KMS-11 (cell line): ENCODE measurements at regions not wholly inside any gene's neighbourhood (a gene's known extent, or its start where the extent isn't known, plus 50 kb on each side); places are given as distances from the start of the nearest gene placed in this dataset.

Experiments
- H2AFZ ChIP-seq: fragments of 200-600 bp; sonication (generic); 2 replicates; pipeline ENCODE4 v1.6.1; 2016; ENCODE audit warnings: antibody characterized with exemption, mixed run types, low read depth
- H3K27ac ChIP-seq: fragments of 200-600 bp; sonication (generic); 2 replicates; pipeline ENCODE4 v1.6.1; 2016; ENCODE audit warnings: mild to moderate bottlenecking, mixed run types
- H3K27me3 ChIP-seq: fragments of 200-600 bp; sonication (generic); 2 replicates; pipeline ENCODE4 v1.6.1; 2017; ENCODE audit warnings: mild to moderate bottlenecking, low read depth, mixed run types, moderate library complexity; ENCODE audit not compliant: insufficient read depth
- H3K36me3 ChIP-seq: fragments of 200-600 bp; sonication (generic); 2 replicates; pipeline ENCODE4 v1.6.1; 2017; ENCODE audit warnings: mild to moderate bottlenecking, mixed run types; ENCODE audit not compliant: insufficient read depth
- H3K4me1 ChIP-seq: fragments of 200-600 bp; sonication (generic); 2 replicates; pipeline ENCODE4 v1.6.1; 2016; ENCODE audit warnings: mild to moderate bottlenecking, low read depth, mixed run types; ENCODE audit not compliant: poor library complexity, severe bottlenecking
- H3K4me2 ChIP-seq: fragments of 200-600 bp; sonication (generic); 2 replicates; pipeline ENCODE4 v1.7.0; 2016; ENCODE audit warnings: mild to moderate bottlenecking, mixed run types
- H3K4me3 ChIP-seq: fragments of 200-600 bp; sonication (generic); IDR thresholded peaks from 2 replicates; pipeline ENCODE4 v1.6.1; 2017; ENCODE audit warnings: low read depth, low read length, mixed read lengths; ENCODE audit not compliant: insufficient read depth
- H3K79me2 ChIP-seq: fragments of 200-600 bp; sonication (generic); 2 replicates; pipeline ENCODE4 v1.6.1; 2016; ENCODE audit warnings: low read depth, mixed run types; ENCODE audit not compliant: insufficient read depth
- H3K9ac ChIP-seq: fragments of 200-600 bp; sonication (generic); 2 replicates; pipeline ENCODE4 v1.6.1; 2016; ENCODE audit warnings: mild to moderate bottlenecking, mixed run types
- H4K20me1 ChIP-seq: fragments of 200-600 bp; sonication (generic); 2 replicates; pipeline ENCODE4 v1.6.1; 2016; ENCODE audit warnings: mild to moderate bottlenecking, mixed run types; ENCODE audit not compliant: insufficient read depth
- CTCF ChIP-seq: fragments of 200-600 bp; sonication (generic); conservative IDR thresholded peaks from 2 replicates; pipeline ENCODE4 v1.6.1; 2017; ENCODE audit warnings: low read depth, mild to moderate bottlenecking, antibody characterized with exemption, low read length, moderate library complexity, mixed read lengths

GRCh38 chr16:63146251-63146650 is 1110.0 kb upstream of the CDH8 start:
- H4K20me1 ChIP-seq = no peaks in the 10 kb centered on the region
- H3K9ac ChIP-seq = no peak overlapping the region
- no peaks in the 10 kb centered on the region for H3K27me3 ChIP-seq
- no peaks in the 10 kb centered on the region for H3K79me2 ChIP-seq
- no peak overlapping the region for H2AFZ ChIP-seq
- H3K36me3 ChIP-seq = no peaks in the 10 kb centered on the region
- no peak for TF ChIP-seq CTCF
- H3K4me2 ChIP-seq = no peak overlapping the region
- H3K4me1 ChIP-seq = no peaks in the 10 kb centered on the region
- no peak overlapping the region for H3K27ac ChIP-seq
- no peak overlapping the region for H3K4me3 ChIP-seq

- TF ChIP-seq CTCF = no peak
- Histone ChIP-seq H4K20me1 (no peaks in the 10 kb centered on the region), H3K9ac (no peak overlapping the region), H3K27ac (no peak overlapping the region), H3K27me3 (no peaks in the 10 kb centered on the region), H3K36me3 (no peaks in the 10 kb centered on the region), H2AFZ (no peak overlapping the region), H3K4me3 (no peak overlapping the region), H3K4me1 (no peaks in the 10 kb centered on the region), H3K4me2 (no peak overlapping the region), H3K79me2 (no peaks in the 10 kb centered on the region)
Measured at GRCh38 chr16:63145411-63145810, 1109.2 kb upstream of the CDH8 start.

- Histone ChIP-seq H3K4me2 (peak overlapping the region; percentile 92), H3K4me1 (peaks cover 37% of the 10 kb centered on the region), H3K9ac (peak overlapping the region; percentile 17; the same call in 1 of the 2 replicates), H3K4me3 (no peak overlapping the region), H2AFZ (peak overlapping the region; percentile 59; the same call in 1 of the 2 replicates), H3K27ac (peak overlapping the region; percentile 71), H3K36me3 (no peaks in the 10 kb centered on the region), H3K27me3 (no peaks in the 10 kb centered on the region), H3K79me2 (no peaks in the 10 kb centered on the region), H4K20me1 (no peaks in the 10 kb centered on the region)
- TF ChIP-seq CTCF = no peak
Measured at GRCh38 chr16:63135069-63135468, 1098.8 kb upstream of the CDH8 start.

- Histone ChIP-seq H3K27me3 (no peaks in the 10 kb centered on the region), H3K79me2 (no peaks in the 10 kb centered on the region), H3K4me2 (no peak overlapping the region), H3K9ac (no peak overlapping the region), H2AFZ (no peak overlapping the region), H3K27ac (no peak overlapping the region), H3K4me1 (peaks cover 37% of the 10 kb centered on the region), H4K20me1 (no peaks in the 10 kb centered on the region), H3K36me3 (no peaks in the 10 kb centered on the region), H3K4me3 (no peak overlapping the region)
- no peak for TF ChIP-seq CTCF
Measured at GRCh38 chr16:63131503-63131902, 1095.3 kb upstream of the CDH8 start.
